Body of pancreas (tissue), 4 donors: ENCODE measurements at regions not wholly inside any gene's neighbourhood (a gene's known extent, or its start where the extent isn't known, plus 50 kb on each side); places are given as distances from the start of the nearest gene placed in this dataset.
"Not testable (repeated sequence)": the region's sequence is repeated elsewhere in the genome, so short reads cannot be mapped to it uniquely, and the experiment has no call there.

Experiments used
- POLR2A ChIP-seq, 3 donors: fragments of 450-650 bp; IDR thresholded peaks; one replicate each; pipeline ENCODE4 v1.6.1; 2016; ENCODE audit warnings: antibody characterized with exemption in 3 of 3, mild to moderate bottlenecking in 2 of 3
- TF ChIP-seq, protein P1 (sequence below), 7 experiments: fragments of 450-650 bp in 4 of 7; fragments of 200-600 bp in 3 of 7; sonication (generic) in 3 of 7; IDR thresholded peaks; one replicate each; pipeline ENCODE4 v1.5.1; 2016 to 2019; ENCODE audit warnings: antibody characterized with exemption in 7 of 7

GRCh38 chr12:19823326-19823725, 384.0 kb downstream of the AEBP2 start:
- TF ChIP-seq POLR2A (IDR thresholded peaks at IDR 0.05), result not testable (repeated sequence)
- TF ChIP-seq, protein P1, sequence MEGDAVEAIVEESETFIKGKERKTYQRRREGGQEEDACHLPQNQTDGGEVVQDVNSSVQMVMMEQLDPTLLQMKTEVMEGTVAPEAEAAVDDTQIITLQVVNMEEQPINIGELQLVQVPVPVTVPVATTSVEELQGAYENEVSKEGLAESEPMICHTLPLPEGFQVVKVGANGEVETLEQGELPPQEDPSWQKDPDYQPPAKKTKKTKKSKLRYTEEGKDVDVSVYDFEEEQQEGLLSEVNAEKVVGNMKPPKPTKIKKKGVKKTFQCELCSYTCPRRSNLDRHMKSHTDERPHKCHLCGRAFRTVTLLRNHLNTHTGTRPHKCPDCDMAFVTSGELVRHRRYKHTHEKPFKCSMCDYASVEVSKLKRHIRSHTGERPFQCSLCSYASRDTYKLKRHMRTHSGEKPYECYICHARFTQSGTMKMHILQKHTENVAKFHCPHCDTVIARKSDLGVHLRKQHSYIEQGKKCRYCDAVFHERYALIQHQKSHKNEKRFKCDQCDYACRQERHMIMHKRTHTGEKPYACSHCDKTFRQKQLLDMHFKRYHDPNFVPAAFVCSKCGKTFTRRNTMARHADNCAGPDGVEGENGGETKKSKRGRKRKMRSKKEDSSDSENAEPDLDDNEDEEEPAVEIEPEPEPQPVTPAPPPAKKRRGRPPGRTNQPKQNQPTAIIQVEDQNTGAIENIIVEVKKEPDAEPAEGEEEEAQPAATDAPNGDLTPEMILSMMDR (IDR thresholded peaks at IDR 0.05), result not testable (repeated sequence)
